ENCODE measurements at regions not wholly inside any gene's neighbourhood (a gene's known extent, or its start where the extent isn't known, plus 50 kb on each side); places are given as distances from the start of the nearest gene placed in this dataset.

GRCh38 chr4:167581449-167581965 lies 347.2 kb upstream of the SPOCK3 start:
- Histone ChIP-seq H2BK20ac (ENCODE audit: low read length) (no peak overlapping the region), H2BK15ac (ENCODE audit: low read length) (no peak overlapping the region), H4K91ac (replicated peaks; ENCODE audit: insufficient read length, low read length) (no peak overlapping the region), H3K79me2 (ENCODE audit: control insufficient read depth in 1 of 2, insufficient read depth in 2 of 2, low read length in 2 of 2) (no peaks in the 10 kb centered on the region), H3K9me3 (ENCODE audit: insufficient read depth in 2 of 2, low read depth in 1 of 2, low read length in 1 of 2) (peaks cover 17 to 33% of the 10 kb centered on the region in 2 experiments), H2AFZ (ENCODE audit: low read length) (no peak overlapping the region), H3K36me3 (ENCODE audit: control insufficient read depth in 2 of 4, insufficient read depth in 4 of 4, low read length in 3 of 4) (no peaks in the 10 kb centered on the region; a peak in 1 of 8 replicates), H2BK5ac (ENCODE audit: low read depth, low read length) (no peak overlapping the region), H3K79me1 (ENCODE audit: low read depth, low read length) (no peaks in the 10 kb centered on the region), H3K56ac (replicated peaks; ENCODE audit: insufficient read length, low read depth, low read length) (no peak overlapping the region), H3K27me3 (replicated peaks in 1 of 4; ENCODE audit: control insufficient read depth in 3 of 4, extremely low read depth in 1 of 4, insufficient read depth in 3 of 4, low read length in 3 of 4) (no peaks in the 10 kb centered on the region), H3K23ac (ENCODE audit: insufficient read length) (no peak overlapping the region), H3K18ac (ENCODE audit: extremely low read depth, low read length) (no peak overlapping the region), H3K4me2 (ENCODE audit: insufficient read depth in 1 of 2, low read depth in 2 of 2, low read length in 2 of 2) (no peak overlapping the region), H3K27ac (ENCODE audit: low read depth, low read length) (no peak overlapping the region), H4K5ac (ENCODE audit: insufficient read length, low read depth, low read length) (no peak overlapping the region), H3K4me3 (ENCODE audit: extremely low read depth in 1 of 4, insufficient read depth in 2 of 4, low read depth in 3 of 4, low read length in 4 of 4) (no peak overlapping the region), H2BK120ac (replicated peaks; ENCODE audit: low read depth, low read length) (no peak overlapping the region), H4K8ac (ENCODE audit: extremely low read depth, insufficient read depth, low read length) (no peak overlapping the region), H3K9ac (replicated peaks in 1 of 4; ENCODE audit: extremely low read depth in 1 of 4, low read depth in 3 of 4, low read length in 3 of 4) (no peak overlapping the region), H3K4ac (replicated peaks; ENCODE audit: insufficient read length, low read depth, low read length) (no peak overlapping the region), H2AK5ac (ENCODE audit: low read depth, low read length) (no peak overlapping the region), H4K20me1 (replicated peaks in 1 of 2; ENCODE audit: control insufficient read depth in 1 of 2, insufficient read depth in 2 of 2, low read length in 2 of 2) (no peaks in the 10 kb centered on the region), H3K23me2 (ENCODE audit: low read depth, low read length) (no peaks in the 10 kb centered on the region), H2BK12ac (ENCODE audit: low read depth, low read length) (no peak overlapping the region), H3K14ac (ENCODE audit: insufficient read length) (no peak overlapping the region), H3K4me1 (replicated peaks in 1 of 4; ENCODE audit: control insufficient read depth in 3 of 4, insufficient read depth in 4 of 4, low read length in 3 of 4) (no peaks in the 10 kb centered on the region)
- ChIA-PET POLR2A (ENCODE audit: partially characterized antibody) (no interaction called here), CTCF (ENCODE audit: partially characterized antibody) (interaction anchor here (0.6 to 1.4 kb wide), 3 partner anchors 11 to 116 kb away, joined by 3 to 5 read pairs (median 5); no protein-coding TSS in a partner anchor)
- no peak for FAIRE-seq
- no peak for DNase-seq (ENCODE audit: low read depth in 1 of 2, low spot score in 2 of 2)
- TF ChIP-seq RNF2 (IDR thresholded peaks at IDR 0.05; ENCODE audit: borderline replicate concordance, low read depth, low read length, missing control alignments, poor library complexity, severe bottlenecking) (no peak), MAX (IDR thresholded peaks at IDR 0.05) (no peak), FOSL1 (IDR thresholded peaks at IDR 0.05; ENCODE audit: insufficient read depth, low read depth, low read length) (no peak), CEBPB (IDR thresholded peaks at IDR 0.05; ENCODE audit: low read depth, low read length) (no peak), RBBP5 (IDR thresholded peaks at IDR 0.05; ENCODE audit: borderline replicate concordance, low read depth, low read length) (no peak), TBP (IDR thresholded peaks at IDR 0.05; ENCODE audit: low read depth, low read length) (no peak), JUND (IDR thresholded peaks at IDR 0.05; ENCODE audit: low read length) (no peak), CHD1 (IDR thresholded peaks at IDR 0.05; ENCODE audit: low read depth, low read length) (no peak), SP4 (IDR thresholded peaks at IDR 0.05; ENCODE audit: low read length) (no peak), EP300 (IDR thresholded peaks at IDR 0.05; ENCODE audit: borderline replicate concordance in 1 of 2, low read depth in 2 of 2, low read length in 2 of 2) (no peak), RAD21 (IDR thresholded peaks at IDR 0.05 in 1 of 2, conservative IDR thresholded peaks at IDR 0.05 in 1 of 2; ENCODE audit: low read depth in 2 of 2, low read length in 2 of 2) (no peak), ASH2L (IDR thresholded peaks at IDR 0.05; ENCODE audit: low read length) (no peak)
- 94% methylated on average over 12 of the region's 19 CpGs; no CpG with 5 or more reads in 1 of the 2 experiments for WGBS, 2 experiments (ENCODE audit: extremely low coverage in 1 of 2, insufficient coverage in 1 of 2, insufficient read length in 1 of 2, insufficient replicate concordance in 2 of 2, low coverage in 1 of 2, low lambda C conversion rate in 2 of 2, missing lambda C conversion rate in 1 of 2)
